ENCODE measurements at regions not wholly inside any gene's neighbourhood (a gene's known extent, or its start where the extent isn't known, plus 50 kb on each side); places are given as distances from the start of the nearest gene placed in this dataset.

DNA sequence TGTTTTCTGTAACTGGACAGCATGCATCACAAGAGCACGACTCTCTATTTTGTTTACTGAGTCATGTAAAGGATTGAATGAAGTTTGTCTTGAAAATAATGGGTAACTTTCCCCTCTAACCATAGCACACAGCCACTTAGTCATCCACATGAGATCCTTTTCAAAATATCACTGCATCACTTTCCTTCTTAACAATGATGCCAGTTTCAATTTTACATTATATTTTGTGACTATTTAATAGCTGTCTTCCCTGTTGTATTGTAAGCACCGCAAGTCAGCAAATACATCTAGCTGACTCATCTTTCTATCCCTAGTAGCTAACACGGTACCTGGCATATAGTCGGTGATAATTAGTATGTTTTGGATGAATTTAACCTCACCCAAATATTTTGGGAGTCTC lies 83.3 kb upstream of the PPM1H start:
- Histone ChIP-seq H3K4me3 (ENCODE audit: control extremely low read depth in 1 of 5, extremely low read depth in 1 of 5, insufficient read depth in 1 of 5, low read depth in 2 of 5, low read length in 4 of 5) (no peak overlapping the region), H3K79me2 (ENCODE audit: control insufficient read depth, insufficient read depth, low read length) (no peaks in the 10 kb centered on the region), H3K9me3 (ENCODE audit: control extremely low read depth in 1 of 3, control insufficient read depth in 2 of 3, insufficient read depth in 1 of 3, low read length in 2 of 3) (no peaks in the 10 kb centered on the region), H2AFZ (ENCODE audit: insufficient read depth, low read depth, low read length, poor library complexity, severe bottlenecking) (no peak overlapping the region), H4K20me1 (ENCODE audit: control insufficient read depth, insufficient read depth, low read length, poor library complexity, severe bottlenecking) (no peaks in the 10 kb centered on the region), H3K9ac (ENCODE audit: low read length) (no peak overlapping the region), H3K4me2 (replicated peaks; ENCODE audit: low read depth, low read length, poor library complexity, severe bottlenecking) (no peak overlapping the region), H3K4me1 (ENCODE audit: control insufficient read depth in 2 of 2, insufficient read depth in 2 of 2, low read length in 2 of 2) (no peaks in the 10 kb centered on the region), H3K27me3 (replicated peaks in 1 of 4; ENCODE audit: control extremely low read depth in 1 of 4, control insufficient read depth in 3 of 4, insufficient read depth in 4 of 4, low read length in 3 of 4) (peaks cover 0 to 3% (median 0%) of the 10 kb centered on the region in 4 experiments), H3K27ac (ENCODE audit: low read length in 2 of 2) (no peak overlapping the region), H3K36me3 (replicated peaks in 1 of 2; ENCODE audit: control extremely low read depth in 1 of 2, control insufficient read depth in 1 of 2, extremely low read depth in 1 of 2, insufficient read depth in 2 of 2, low read length in 1 of 2) (no peaks in the 10 kb centered on the region)
- ATAC-seq (ENCODE audit: low read depth) (no peak), DNase-seq (no peak)
- Mint-ChIP-seq H3K27me3 (no peaks in the 10 kb centered on the region), H3K27ac (no peak overlapping the region), H3K4me3 (no peak overlapping the region), H3K9me3 (ENCODE audit: insufficient read depth) (no peaks in the 10 kb centered on the region), H3K4me1 (no peaks in the 10 kb centered on the region)
- ChIA-PET POLR2A (no interaction called here), CTCF (no interaction called here)
- no peak for TF ChIP-seq EZH2 (IDR thresholded peaks at IDR 0.05; ENCODE audit: borderline replicate concordance, insufficient read depth, low read depth, low read length, poor library complexity, severe bottlenecking)
- TF ChIP-seq, protein P1, sequence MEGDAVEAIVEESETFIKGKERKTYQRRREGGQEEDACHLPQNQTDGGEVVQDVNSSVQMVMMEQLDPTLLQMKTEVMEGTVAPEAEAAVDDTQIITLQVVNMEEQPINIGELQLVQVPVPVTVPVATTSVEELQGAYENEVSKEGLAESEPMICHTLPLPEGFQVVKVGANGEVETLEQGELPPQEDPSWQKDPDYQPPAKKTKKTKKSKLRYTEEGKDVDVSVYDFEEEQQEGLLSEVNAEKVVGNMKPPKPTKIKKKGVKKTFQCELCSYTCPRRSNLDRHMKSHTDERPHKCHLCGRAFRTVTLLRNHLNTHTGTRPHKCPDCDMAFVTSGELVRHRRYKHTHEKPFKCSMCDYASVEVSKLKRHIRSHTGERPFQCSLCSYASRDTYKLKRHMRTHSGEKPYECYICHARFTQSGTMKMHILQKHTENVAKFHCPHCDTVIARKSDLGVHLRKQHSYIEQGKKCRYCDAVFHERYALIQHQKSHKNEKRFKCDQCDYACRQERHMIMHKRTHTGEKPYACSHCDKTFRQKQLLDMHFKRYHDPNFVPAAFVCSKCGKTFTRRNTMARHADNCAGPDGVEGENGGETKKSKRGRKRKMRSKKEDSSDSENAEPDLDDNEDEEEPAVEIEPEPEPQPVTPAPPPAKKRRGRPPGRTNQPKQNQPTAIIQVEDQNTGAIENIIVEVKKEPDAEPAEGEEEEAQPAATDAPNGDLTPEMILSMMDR (IDR thresholded peaks at IDR 0.05): no peak
- intact Hi-C loops (cut with micrococcal nuclease): no loop called here
- WGBS (ENCODE audit: insufficient coverage): no CpG with 5 or more reads among the region's 4 CpGs

DNA sequence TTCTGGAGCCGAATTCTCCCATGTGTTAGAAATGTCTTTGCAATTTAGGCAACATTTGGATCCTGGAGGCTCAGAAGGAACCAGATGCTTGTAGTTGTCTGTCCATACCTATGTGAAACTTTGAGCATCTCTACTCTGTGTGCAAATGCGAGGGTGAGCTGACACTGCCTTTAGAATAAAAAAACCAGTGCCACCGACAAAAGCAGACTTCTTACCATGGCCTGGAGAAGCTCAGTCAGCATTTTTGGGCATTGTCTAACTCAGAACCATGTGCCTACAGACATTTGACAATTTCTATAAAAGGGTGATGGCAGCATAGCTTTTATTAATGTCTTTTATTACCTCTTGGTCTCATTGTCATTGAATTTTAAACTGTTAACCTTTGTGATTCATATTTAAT lies 78.4 kb upstream of the PPM1H start:
- DNase-seq (no peak), ATAC-seq (ENCODE audit: low read depth) (no peak)
- H3K9me3 ChIP-seq (ENCODE audit: control extremely low read depth in 1 of 3, control insufficient read depth in 2 of 3, insufficient read depth in 1 of 3, low read length in 2 of 3): no peaks in the 10 kb centered on the region
- ChIA-PET CTCF (no interaction called here), POLR2A (no interaction called here)
- no peak overlapping the region for H2AFZ ChIP-seq (ENCODE audit: insufficient read depth, low read depth, low read length, poor library complexity, severe bottlenecking)
- no peak overlapping the region for H3K27ac ChIP-seq (ENCODE audit: low read length in 2 of 2)
- H3K27ac Mint-ChIP-seq: no peak overlapping the region
- no peak overlapping the region for H3K4me3 ChIP-seq (ENCODE audit: control extremely low read depth in 1 of 5, extremely low read depth in 1 of 5, insufficient read depth in 1 of 5, low read depth in 2 of 5, low read length in 4 of 5)
- no peaks in the 10 kb centered on the region for H3K79me2 ChIP-seq (ENCODE audit: control insufficient read depth, insufficient read depth, low read length)
- no peaks in the 10 kb centered on the region for H3K27me3 Mint-ChIP-seq
- H3K9ac ChIP-seq (ENCODE audit: low read length): no peak overlapping the region
- no peaks in the 10 kb centered on the region for H4K20me1 ChIP-seq (ENCODE audit: control insufficient read depth, insufficient read depth, low read length, poor library complexity, severe bottlenecking)
- no peaks in the 10 kb centered on the region for H3K4me1 Mint-ChIP-seq
- no peaks in the 10 kb centered on the region for H3K27me3 ChIP-seq (replicated peaks in 1 of 4; ENCODE audit: control extremely low read depth in 1 of 4, control insufficient read depth in 3 of 4, insufficient read depth in 4 of 4, low read length in 3 of 4)
- no peaks in the 10 kb centered on the region for H3K9me3 Mint-ChIP-seq (ENCODE audit: insufficient read depth)
- WGBS (ENCODE audit: insufficient coverage): 97% methylated on average over 3 of the region's 3 CpGs
- no peak overlapping the region for H3K4me2 ChIP-seq (replicated peaks; ENCODE audit: low read depth, low read length, poor library complexity, severe bottlenecking)
- TF ChIP-seq, protein P1 (IDR thresholded peaks at IDR 0.05): no peak
- TF ChIP-seq EZH2 (IDR thresholded peaks at IDR 0.05; ENCODE audit: borderline replicate concordance, insufficient read depth, low read depth, low read length, poor library complexity, severe bottlenecking): no peak
- H3K4me1 ChIP-seq (ENCODE audit: control insufficient read depth in 2 of 2, insufficient read depth in 2 of 2, low read length in 2 of 2): no peaks in the 10 kb centered on the region
- H3K4me3 Mint-ChIP-seq: no peak overlapping the region
- H3K36me3 ChIP-seq (replicated peaks in 1 of 2; ENCODE audit: control extremely low read depth in 1 of 2, control insufficient read depth in 1 of 2, extremely low read depth in 1 of 2, insufficient read depth in 2 of 2, low read length in 1 of 2): no peaks in the 10 kb centered on the region
- intact Hi-C loops (cut with micrococcal nuclease): no loop called here
